K562 (cell line): ENCODE measurements at regions not wholly inside any gene's neighbourhood (a gene's known extent, or its start where the extent isn't known, plus 50 kb on each side); places are given as distances from the start of the nearest gene placed in this dataset.

ENCODE experiments used
- HNRNPLL ChIP-seq: fragments of 200-400 bp; formaldehyde crosslinking; IDR thresholded peaks from 2 replicates; pipeline ENCODE4 v1.6.1; 2017; ENCODE audit warnings: low read length, low read depth, mild to moderate bottlenecking; ENCODE audit not compliant: poor library complexity, severe bottlenecking
- NR2F6 ChIP-seq: fragments of 450-650 bp; formaldehyde crosslinking; IDR thresholded peaks from 2 replicates; pipeline ENCODE4 v1.4.0; 2020; ENCODE audit warnings: mild to moderate bottlenecking
- TAF9B ChIP-seq: fragments of 450-650 bp; IDR thresholded peaks from 2 replicates; pipeline ENCODE4 v1.6.1; 2018; ENCODE audit warnings: mild to moderate bottlenecking; ENCODE audit not compliant: partially characterized antibody
- YBX1 ChIP-seq: fragments of 450-650 bp; IDR thresholded peaks from 2 replicates; pipeline ENCODE4 v1.7.1; 2016; ENCODE audit warnings: mild to moderate bottlenecking
- ZBTB7A ChIP-seq: IDR thresholded peaks from 2 replicates; pipeline ENCODE4 v1.6.1; 2011; ENCODE audit warnings: low read depth, mild to moderate bottlenecking, low read length, moderate library complexity, borderline replicate concordance; ENCODE audit not compliant: control insufficient read depth
- ZNF23 ChIP-seq: fragments of 250-450 bp; sonication (Bioruptor Pico); IDR thresholded peaks from 2 replicates; pipeline ENCODE4 v1.4.0; 2020; ENCODE audit warnings: mild to moderate bottlenecking
- TF ChIP-seq, protein P1 (sequence below): sonication (generic); formaldehyde crosslinking; IDR thresholded peaks from 2 replicates; pipeline ENCODE4 v1.8.0; 2022; ENCODE audit warnings: missing genetic modification reagents, mild to moderate bottlenecking, borderline replicate concordance
- TF ChIP-seq, protein P2 (sequence below): fragments of 450-650 bp; IDR thresholded peaks from 2 replicates; pipeline ENCODE4 v1.6.1; 2016; ENCODE audit warnings: antibody characterized with exemption
- TF ChIP-seq, protein P3 (sequence below): fragments of 250-450 bp; sonication (Bioruptor Pico); IDR thresholded peaks from 2 replicates; pipeline ENCODE4 v1.4.0; 2020; ENCODE audit warnings: mild to moderate bottlenecking, moderate library complexity

DNA sequence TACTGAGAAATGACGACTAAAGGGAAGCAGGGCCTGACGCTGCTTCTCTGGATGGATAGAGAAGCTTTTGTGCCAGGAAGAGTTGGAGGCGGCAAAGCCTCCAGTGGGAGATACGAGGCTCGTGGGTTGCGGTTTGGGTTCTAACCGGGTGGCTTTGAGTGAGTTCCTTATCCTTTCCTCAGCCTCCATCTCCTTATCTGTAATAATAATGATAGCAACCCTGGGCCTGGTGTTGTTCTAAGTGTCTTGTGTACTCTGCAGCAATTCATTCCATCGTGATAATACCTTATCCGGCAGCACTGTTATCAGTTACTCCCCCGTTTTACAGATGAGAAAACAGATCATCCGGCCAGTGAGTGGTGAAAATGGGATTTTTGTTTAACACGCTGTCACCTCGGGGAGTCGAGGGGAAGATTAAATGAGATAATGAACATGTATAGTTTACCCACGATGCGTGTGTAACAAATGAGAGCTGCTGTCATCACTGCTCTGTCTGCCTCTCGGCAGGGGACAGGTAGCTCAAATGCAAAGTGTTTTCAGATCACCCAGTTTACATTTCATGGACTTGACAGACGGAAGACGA lies 52.0 kb upstream of the LHX1 start (continued):
- TF ChIP-seq ZNF23 (CRISPR knock-in tag) (no peak), YBX1 (no peak), ZBTB7A (no peak), TAF9B (no peak), HNRNPLL (no peak), NR2F6 (CRISPR knock-in tag) (no peak)
- TF ChIP-seq, protein P1, sequence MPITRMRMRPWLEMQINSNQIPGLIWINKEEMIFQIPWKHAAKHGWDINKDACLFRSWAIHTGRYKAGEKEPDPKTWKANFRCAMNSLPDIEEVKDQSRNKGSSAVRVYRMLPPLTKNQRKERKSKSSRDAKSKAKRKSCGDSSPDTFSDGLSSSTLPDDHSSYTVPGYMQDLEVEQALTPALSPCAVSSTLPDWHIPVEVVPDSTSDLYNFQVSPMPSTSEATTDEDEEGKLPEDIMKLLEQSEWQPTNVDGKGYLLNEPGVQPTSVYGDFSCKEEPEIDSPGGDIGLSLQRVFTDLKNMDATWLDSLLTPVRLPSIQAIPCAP (CRISPR knock-in tag): no peak
- TF ChIP-seq, protein P2, sequence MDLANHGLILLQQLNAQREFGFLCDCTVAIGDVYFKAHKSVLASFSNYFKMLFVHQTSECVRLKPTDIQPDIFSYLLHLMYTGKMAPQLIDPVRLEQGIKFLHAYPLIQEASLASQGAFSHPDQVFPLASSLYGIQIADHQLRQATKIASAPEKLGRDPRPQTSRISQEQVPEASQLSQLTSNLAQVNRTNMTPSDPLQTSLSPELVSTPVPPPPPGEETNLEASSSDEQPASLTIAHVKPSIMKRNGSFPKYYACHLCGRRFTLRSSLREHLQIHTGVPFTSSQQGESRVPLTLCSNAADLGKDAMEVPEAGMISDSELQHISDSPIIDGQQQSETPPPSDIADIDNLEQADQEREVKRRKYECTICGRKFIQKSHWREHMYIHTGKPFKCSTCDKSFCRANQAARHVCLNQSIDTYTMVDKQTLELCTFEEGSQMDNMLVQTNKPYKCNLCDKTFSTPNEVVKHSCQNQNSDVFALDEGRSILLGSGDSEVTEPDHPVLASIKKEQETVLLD: no peak
- TF ChIP-seq, protein P3, sequence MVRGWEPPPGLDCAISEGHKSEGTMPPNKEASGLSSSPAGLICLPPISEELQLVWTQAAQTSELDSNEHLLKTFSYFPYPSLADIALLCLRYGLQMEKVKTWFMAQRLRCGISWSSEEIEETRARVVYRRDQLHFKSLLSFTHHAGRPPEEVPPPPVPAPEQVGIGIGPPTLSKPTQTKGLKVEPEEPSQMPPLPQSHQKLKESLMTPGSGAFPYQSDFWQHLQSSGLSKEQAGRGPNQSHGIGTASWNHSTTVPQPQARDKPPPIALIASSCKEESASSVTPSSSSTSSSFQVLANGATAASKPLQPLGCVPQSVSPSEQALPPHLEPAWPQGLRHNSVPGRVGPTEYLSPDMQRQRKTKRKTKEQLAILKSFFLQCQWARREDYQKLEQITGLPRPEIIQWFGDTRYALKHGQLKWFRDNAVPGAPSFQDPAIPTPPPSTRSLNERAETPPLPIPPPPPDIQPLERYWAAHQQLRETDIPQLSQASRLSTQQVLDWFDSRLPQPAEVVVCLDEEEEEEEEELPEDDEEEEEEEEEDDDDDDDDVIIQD (CRISPR knock-in tag): no peak
